Brain microvascular endothelial cell (primary cell): ENCODE measurements at regions not wholly inside any gene's neighbourhood (a gene's known extent, or its start where the extent isn't known, plus 50 kb on each side); places are given as distances from the start of the nearest gene placed in this dataset.
A peak's percentile ranks its signal among the peaks of the same experiment; 100 is the strongest.

Experiments
- DNase-seq: peaks from one replicate; pipeline ENCODE4 v3.0.0-alpha.2; 2020
- H3K27ac ChIP-seq: fragments of 250-450 bp; sonication (Bioruptor Pico); 2 replicates; pipeline ENCODE4 v1.5.1; 2020; ENCODE audit warnings: mild to moderate bottlenecking, moderate library complexity
- H3K27me3 ChIP-seq: fragments of 250-450 bp; sonication (Bioruptor Pico); replicated peaks from 2 replicates; pipeline ENCODE4 v1.5.1; 2020; ENCODE audit warnings: mild to moderate bottlenecking
- H3K36me3 ChIP-seq: fragments of 250-450 bp; sonication (Bioruptor Pico); replicated peaks from 2 replicates; pipeline ENCODE4 v1.5.1; 2020; ENCODE audit warnings: mild to moderate bottlenecking
- H3K4me3 ChIP-seq: 2 replicates; pipeline ENCODE4 v1.5.1; 2011; ENCODE audit warnings: low read depth, mild to moderate bottlenecking, control low read depth, low read length, moderate library complexity
- CTCF ChIP-seq: IDR thresholded peaks from 2 replicates; pipeline ENCODE4 v1.5.1; 2011; ENCODE audit warnings: low read depth, mild to moderate bottlenecking, moderate library complexity, low read length, control low read depth, inconsistent platforms; ENCODE audit errors: missing control alignments
- in situ Hi-C: cut with HindIII; loops from 2 replicates; pipeline ENCODE4 v1.10.0; 2017; ENCODE audit warnings: low sequenced_read_pairs, low pct_ligation_motif_present

GRCh38 chr9:107635803-107636174 is 146.2 kb upstream of the KLF4 start:
- H3K27me3 ChIP-seq: no peaks in the 10 kb centered on the region
- no peak overlapping the region for H3K27ac ChIP-seq
- in situ Hi-C loops: no loop called here
- TF ChIP-seq CTCF: no peak
- H3K4me3 ChIP-seq: no peak overlapping the region
- H3K36me3 ChIP-seq: no peaks in the 10 kb centered on the region
- no peak for DNase-seq

GRCh38 chr9:107635101-107635802 is 145.7 kb upstream of the KLF4 start:
- Histone ChIP-seq H3K27me3 (no peaks in the 10 kb centered on the region), H3K27ac (no peak overlapping the region), H3K36me3 (no peaks in the 10 kb centered on the region), H3K4me3 (no peak overlapping the region)
- in situ Hi-C loops: no loop called here
- no peak for TF ChIP-seq CTCF
- peak; percentile 23 for DNase-seq

- no peaks in the 10 kb centered on the region for H3K36me3 ChIP-seq
- no peak for TF ChIP-seq CTCF
- no peaks in the 10 kb centered on the region for H3K27me3 ChIP-seq
- DNase-seq: no peak
- no peak overlapping the region for H3K4me3 ChIP-seq
- in situ Hi-C loops: no loop called here
- H3K27ac ChIP-seq: no peak overlapping the region
Measured at GRCh38 chr9:107633406-107633805, 143.8 kb upstream of the KLF4 start.

GRCh38 chr9:107632661-107633060 is 143.1 kb upstream of the KLF4 start:
- H3K36me3 ChIP-seq: no peaks in the 10 kb centered on the region
- H3K27me3 ChIP-seq: no peaks in the 10 kb centered on the region
- TF ChIP-seq CTCF: no peak
- no peak for DNase-seq
- in situ Hi-C loops: no loop called here
- no peak overlapping the region for H3K4me3 ChIP-seq
- no peak overlapping the region for H3K27ac ChIP-seq

GRCh38 chr9:107632216-107632615 is 142.6 kb upstream of the KLF4 start:
- in situ Hi-C loops: no loop called here
- DNase-seq: no peak

More at GRCh38 chr9:107632216-107632615, 142.6 kb upstream of the KLF4 start:
- H3K36me3 ChIP-seq: no peaks in the 10 kb centered on the region
- H3K4me3 ChIP-seq: no peak overlapping the region
- no peak overlapping the region for H3K27ac ChIP-seq
- H3K27me3 ChIP-seq: no peaks in the 10 kb centered on the region
- TF ChIP-seq CTCF: no peak
